Nephron (organoid): ENCODE measurements at regions not wholly inside any gene's neighbourhood (a gene's known extent, or its start where the extent isn't known, plus 50 kb on each side); places are given as distances from the start of the nearest gene placed in this dataset.

ENCODE experiments used
- H3K27ac Mint-ChIP-seq, 3 experiments: 2 replicates each; pipeline ENCODE4 v1.8.0; 2020; ENCODE audit warnings: mixed read lengths in 3 of 3, mild to moderate bottlenecking in 2 of 3, moderate library complexity in 1 of 3
- H3K27me3 Mint-ChIP-seq: 2 replicates; pipeline ENCODE4 v1.8.0; 2021; ENCODE audit warnings: low read depth, mild to moderate bottlenecking, moderate library complexity, mixed read lengths
- H3K36me3 Mint-ChIP-seq: 2 replicates; pipeline ENCODE4 v1.8.0; 2020; ENCODE audit warnings: low read depth, mixed read lengths
- H3K4me1 Mint-ChIP-seq: 2 replicates; pipeline ENCODE4 v1.8.0; 2020; ENCODE audit warnings: mixed read lengths
- H3K4me3 Mint-ChIP-seq, 3 experiments: 2 replicates each; pipeline ENCODE4 v1.8.0; 2020; ENCODE audit warnings: mild to moderate bottlenecking in 3 of 3, mixed read lengths in 3 of 3, moderate library complexity in 2 of 3
- H3K9me3 Mint-ChIP-seq: 2 replicates; pipeline ENCODE4 v1.8.0; 2020; ENCODE audit warnings: mixed read lengths
- CTCF ChIP-seq, 3 experiments: fragments of 200-600 bp; sonication (generic); IDR thresholded peaks; one replicate each; pipeline ENCODE4 v1.5.0; 2021; ENCODE audit warnings: antibody characterized with exemption in 3 of 3; ENCODE audit not compliant: unreplicated experiment in 3 of 3

GRCh38 chr2:56068746-56069145 is 115.0 kb upstream of the CCDC85A start:
- peaks cover 28% of the 10 kb centered on the region for H3K9me3 Mint-ChIP-seq
- H3K4me3 Mint-ChIP-seq = no peak overlapping the region
- H3K27ac Mint-ChIP-seq = no peak overlapping the region
- H3K27me3 Mint-ChIP-seq = no peaks in the 10 kb centered on the region
- H3K36me3 Mint-ChIP-seq = no peaks in the 10 kb centered on the region
- no peak for TF ChIP-seq CTCF (IDR thresholded peaks at IDR 0.05; ENCODE audit: unreplicated experiment in 3 of 3)
- no peaks in the 10 kb centered on the region for H3K4me1 Mint-ChIP-seq

GRCh38 chr2:56077359-56077915 is 106.4 kb upstream of the CCDC85A start:
- TF ChIP-seq CTCF (IDR thresholded peaks at IDR 0.05; ENCODE audit: unreplicated experiment in 3 of 3) = peak; percentile 40 to 55 (median 46)
- H3K4me1 Mint-ChIP-seq = no peaks in the 10 kb centered on the region
- no peak overlapping the region for H3K4me3 Mint-ChIP-seq
- H3K27ac Mint-ChIP-seq = no peak overlapping the region
- H3K36me3 Mint-ChIP-seq = no peaks in the 10 kb centered on the region
- no peaks in the 10 kb centered on the region for H3K27me3 Mint-ChIP-seq
- H3K9me3 Mint-ChIP-seq = peaks cover 13% of the 10 kb centered on the region

GRCh38 chr2:56082665-56083064 is 101.1 kb upstream of the CCDC85A start:
- H3K27ac Mint-ChIP-seq = no peak overlapping the region
- no peaks in the 10 kb centered on the region for H3K27me3 Mint-ChIP-seq
- H3K9me3 Mint-ChIP-seq = peaks cover 13% of the 10 kb centered on the region
- no peaks in the 10 kb centered on the region for H3K36me3 Mint-ChIP-seq
- no peak overlapping the region for H3K4me3 Mint-ChIP-seq
- no peak for TF ChIP-seq CTCF (IDR thresholded peaks at IDR 0.05; ENCODE audit: unreplicated experiment in 3 of 3)
- H3K4me1 Mint-ChIP-seq = no peaks in the 10 kb centered on the region

GRCh38 chr2:56084111-56084901 is 99.5 kb upstream of the CCDC85A start:
- H3K36me3 Mint-ChIP-seq = no peaks in the 10 kb centered on the region
- peaks cover 13% of the 10 kb centered on the region for H3K9me3 Mint-ChIP-seq
- no peaks in the 10 kb centered on the region for H3K4me1 Mint-ChIP-seq
- H3K27me3 Mint-ChIP-seq = no peaks in the 10 kb centered on the region
- no peak overlapping the region for H3K4me3 Mint-ChIP-seq
- TF ChIP-seq CTCF (IDR thresholded peaks at IDR 0.05; ENCODE audit: unreplicated experiment in 3 of 3) = no peak
- no peak overlapping the region for H3K27ac Mint-ChIP-seq

- Mint-ChIP-seq H3K4me3 (no peak overlapping the region), H3K27ac (no peak overlapping the region), H3K4me1 (no peaks in the 10 kb centered on the region), H3K36me3 (no peaks in the 10 kb centered on the region), H3K9me3 (no peaks in the 10 kb centered on the region), H3K27me3 (peaks cover 4% of the 10 kb centered on the region)
- no peak for TF ChIP-seq CTCF (IDR thresholded peaks at IDR 0.05; ENCODE audit: unreplicated experiment in 3 of 3)
These were observed 97.5 kb upstream of the CCDC85A start for GRCh38 chr2:56086336-56086735.

- Mint-ChIP-seq H3K27ac (no peak overlapping the region), H3K4me3 (no peak overlapping the region), H3K27me3 (peaks cover 4% of the 10 kb centered on the region), H3K4me1 (no peaks in the 10 kb centered on the region), H3K9me3 (no peaks in the 10 kb centered on the region), H3K36me3 (no peaks in the 10 kb centered on the region)
- no peak for TF ChIP-seq CTCF (IDR thresholded peaks at IDR 0.05; ENCODE audit: unreplicated experiment in 3 of 3)
These were observed 95.4 kb upstream of the CCDC85A start for GRCh38 chr2:56088411-56088810.
